Erythroblast (primary cell): ENCODE measurements at regions not wholly inside any gene's neighbourhood (a gene's known extent, or its start where the extent isn't known, plus 50 kb on each side); places are given as distances from the start of the nearest gene placed in this dataset.

Source experiments
- DNase-seq, 2 experiments: peaks; one replicate each; lab custom pipeline; 2025; lab: John Stamatoyannopoulos, UW
- GATA1 ChIP-seq: IDR thresholded peaks from 2 replicates; pipeline ENCODE4 v1.6.1; 2011; ENCODE audit warnings: low read depth, mild to moderate bottlenecking, control low read depth, low read length, moderate library complexity
- POLR2A ChIP-seq: IDR thresholded peaks from 2 replicates; pipeline ENCODE4 v1.6.1; 2011; ENCODE audit warnings: mild to moderate bottlenecking, low read length

- TF ChIP-seq GATA1 (no peak), POLR2A (no peak)
- DNase-seq, result no peak
Observed at GRCh38 chr17:5675625-5676421, 91.5 kb upstream of the NLRP1 start.

DNA sequence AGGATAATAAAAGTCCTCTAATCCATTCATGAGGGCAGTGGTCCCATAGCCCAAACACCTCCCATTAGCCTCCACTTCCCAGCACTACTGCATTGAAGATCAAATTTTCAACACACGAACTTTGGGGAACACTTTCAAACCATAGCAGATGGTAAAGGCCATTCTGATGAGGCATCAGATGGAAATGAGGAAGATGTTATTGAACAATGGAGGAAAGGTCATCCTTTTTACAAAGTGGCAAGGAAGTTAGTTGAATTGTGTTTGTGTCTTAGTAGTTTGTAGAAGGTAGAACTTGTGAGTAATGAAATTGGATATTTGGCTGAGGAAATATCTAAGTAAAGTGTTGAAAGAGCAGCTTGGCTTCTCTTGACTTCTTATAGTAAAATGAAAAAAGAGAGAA lies 93.3 kb upstream of the NLRP1 start:
- TF ChIP-seq POLR2A (no peak), GATA1 (no peak)
- DNase-seq, result no peak

- TF ChIP-seq POLR2A (no peak), GATA1 (no peak)
- no peak for DNase-seq
Observed at GRCh38 chr17:5678171-5678570, 93.9 kb upstream of the NLRP1 start.

- TF ChIP-seq GATA1 (no peak), POLR2A (no peak)
- no peak for DNase-seq
Observed at GRCh38 chr17:5680766-5681165, 96.5 kb upstream of the NLRP1 start.

DNA sequence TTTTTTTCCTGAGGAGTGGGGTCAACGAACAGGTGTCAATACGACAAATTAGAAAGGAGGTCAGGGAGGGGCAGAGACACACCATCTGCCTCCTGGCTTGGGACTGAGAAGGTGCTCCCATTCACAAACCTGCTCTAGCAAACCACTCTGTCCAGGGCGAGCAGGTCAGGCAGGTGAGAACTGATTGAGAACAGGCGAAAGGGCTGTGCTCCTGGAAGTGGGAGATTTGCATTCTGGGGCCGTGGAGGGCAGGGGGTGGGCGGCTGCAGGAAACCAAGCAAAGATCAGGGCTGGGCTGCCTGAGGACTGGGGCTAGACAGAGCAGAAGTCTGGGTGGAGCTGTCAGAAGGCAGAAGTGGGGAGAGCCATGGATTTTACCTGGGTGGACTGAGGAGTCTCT lies 98.9 kb upstream of the NLRP1 start:
- no peak for TF ChIP-seq GATA1
- no peak for TF ChIP-seq POLR2A
- DNase-seq, result no peak

DNA sequence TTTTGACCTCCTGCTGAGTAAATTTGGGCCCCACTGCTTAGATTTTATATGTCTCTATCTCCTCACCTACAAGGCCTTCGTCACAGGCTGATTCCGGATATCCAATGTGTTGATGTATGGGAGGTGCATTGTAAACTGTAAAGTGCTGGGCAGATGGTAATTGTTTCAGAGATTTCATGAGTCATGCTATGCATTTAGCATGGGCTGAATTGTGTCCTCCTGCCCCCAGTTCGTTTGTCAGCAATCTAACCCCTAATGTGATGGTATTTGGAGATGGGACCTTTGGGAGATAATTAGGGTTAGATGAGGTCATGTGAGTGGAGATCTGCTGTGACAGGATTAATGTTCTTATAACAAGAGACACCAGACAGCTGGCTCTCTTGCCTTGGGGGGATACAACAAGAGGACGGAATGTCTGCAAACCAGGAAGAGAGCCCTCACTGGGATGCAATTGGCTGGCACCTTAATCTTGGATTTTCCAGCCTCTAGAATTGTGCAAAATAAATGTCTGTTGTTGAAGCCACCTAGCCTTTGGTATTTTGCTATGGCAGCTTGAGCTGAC lies 101.8 kb upstream of the NLRP1 start:
- no peak for DNase-seq
- TF ChIP-seq POLR2A (no peak), GATA1 (no peak)

DNA sequence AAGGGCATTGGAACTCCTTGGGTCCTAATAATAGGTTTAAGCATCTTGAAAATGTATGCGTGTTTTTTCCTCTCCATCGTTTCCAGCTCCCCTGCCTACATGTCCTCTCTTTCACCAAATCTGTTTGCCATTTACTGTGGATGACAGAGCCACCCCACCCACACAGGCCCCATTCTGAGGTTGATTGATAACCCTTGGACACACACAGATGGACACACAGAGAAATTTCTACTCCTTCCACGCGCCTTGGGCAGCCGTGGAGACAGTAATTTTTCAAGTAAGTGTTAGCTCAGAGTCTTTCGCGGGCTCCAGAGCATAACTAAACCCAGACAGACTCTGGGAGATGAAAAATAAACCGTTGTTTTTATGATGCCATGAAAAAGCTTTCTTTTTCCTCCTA lies 103.3 kb upstream of the NLRP1 start:
- DNase-seq, result no peak
- no peak for TF ChIP-seq POLR2A
- TF ChIP-seq GATA1, result no peak

DNA sequence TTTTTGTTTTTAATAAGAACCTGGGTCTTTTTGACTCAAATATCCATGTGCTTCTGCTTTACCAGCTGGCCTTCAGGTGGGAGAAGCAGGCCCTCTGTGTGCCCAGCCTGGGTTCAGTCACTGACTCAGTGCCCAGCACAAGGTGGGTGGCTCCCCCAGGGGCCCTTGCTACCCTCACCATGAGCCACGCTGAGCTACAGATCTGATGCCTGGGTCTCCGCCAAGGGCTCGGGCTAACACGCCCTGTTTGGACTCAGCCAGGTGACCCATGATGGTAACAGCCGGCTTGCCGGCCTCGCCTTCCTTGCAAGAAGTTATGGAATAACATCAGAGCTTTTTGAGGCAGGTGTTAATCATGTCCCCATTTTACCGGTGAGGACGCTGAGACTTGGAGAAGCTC lies 109.5 kb upstream of the NLRP1 start:
- TF ChIP-seq GATA1, result no peak
- TF ChIP-seq POLR2A, result no peak
- no peak for DNase-seq

DNA sequence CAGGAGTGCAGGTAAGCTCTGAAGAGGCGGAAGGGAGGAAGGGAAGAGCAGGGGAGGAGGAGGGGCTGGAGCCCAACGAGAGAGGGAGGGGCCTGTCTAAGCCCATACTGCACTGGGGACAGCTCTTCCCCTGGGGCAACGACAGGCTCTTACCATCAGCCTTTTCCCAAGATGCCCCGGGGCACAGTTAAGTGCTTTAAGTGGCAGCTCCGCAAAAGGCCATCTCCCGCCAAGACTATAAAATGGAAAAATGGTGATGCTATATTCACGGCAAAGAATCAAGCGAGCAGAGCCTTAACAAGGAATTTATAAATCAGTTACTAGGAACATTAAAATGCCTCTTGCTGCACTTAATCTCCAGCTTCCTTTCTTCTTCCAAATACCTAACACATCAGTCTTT lies 110.2 kb upstream of the NLRP1 start:
- DNase-seq, result no peak
- TF ChIP-seq POLR2A, result no peak
- TF ChIP-seq GATA1, result no peak

- TF ChIP-seq POLR2A (no peak), GATA1 (no peak)
- no peak for DNase-seq
Observed at GRCh38 chr17:5695480-5695879, 111.2 kb upstream of the NLRP1 start.

- TF ChIP-seq POLR2A, result no peak
Observed at GRCh38 chr17:5698959-5699358, 114.7 kb upstream of the NLRP1 start.

DNA sequence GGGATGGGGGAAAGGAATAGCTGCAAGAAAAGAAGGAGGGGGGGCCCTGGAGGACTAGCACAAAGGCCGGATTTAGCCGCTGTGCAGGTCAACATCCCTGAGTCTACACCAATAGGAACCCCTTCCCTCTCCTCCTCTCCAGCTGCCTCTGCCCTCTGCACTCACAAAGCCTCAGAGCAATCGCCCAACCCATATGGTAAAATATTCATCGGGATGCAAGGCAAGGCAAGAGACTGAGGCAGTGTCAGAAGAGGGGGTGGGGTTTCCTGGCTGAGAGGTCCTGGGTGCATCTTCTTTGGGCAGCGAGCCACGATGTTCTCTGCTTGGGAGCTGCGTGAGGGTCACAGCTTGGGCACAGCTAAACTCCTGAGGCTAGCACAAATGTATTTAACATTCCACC lies 115.5 kb upstream of the NLRP1 start:
- TF ChIP-seq GATA1 (no peak), POLR2A (no peak)
- no peak for DNase-seq

More at GRCh38 chr17:5698959-5699358, 114.7 kb upstream of the NLRP1 start:
- no peak for DNase-seq

DNA sequence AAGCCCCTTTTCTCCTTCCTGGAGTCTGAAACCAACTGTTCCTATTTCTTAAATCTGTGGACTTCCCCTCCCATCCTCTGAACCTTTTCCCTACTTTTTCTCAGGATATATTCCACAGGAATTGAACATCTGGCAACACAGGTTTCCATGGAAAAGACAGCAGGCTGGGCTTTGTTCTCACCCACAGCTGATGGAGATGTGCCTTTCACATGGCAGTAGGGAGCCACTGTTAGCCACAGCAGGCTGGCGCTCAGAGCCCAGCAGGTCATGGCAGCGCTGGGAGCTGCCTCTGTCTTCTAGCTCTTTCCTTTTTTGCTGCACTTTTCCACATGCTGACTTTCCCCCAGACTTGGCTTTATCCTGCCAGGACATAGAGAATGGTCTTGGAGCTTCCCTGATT lies 116.4 kb upstream of the NLRP1 start:
- TF ChIP-seq POLR2A (no peak), GATA1 (no peak)
- no peak for DNase-seq

DNA sequence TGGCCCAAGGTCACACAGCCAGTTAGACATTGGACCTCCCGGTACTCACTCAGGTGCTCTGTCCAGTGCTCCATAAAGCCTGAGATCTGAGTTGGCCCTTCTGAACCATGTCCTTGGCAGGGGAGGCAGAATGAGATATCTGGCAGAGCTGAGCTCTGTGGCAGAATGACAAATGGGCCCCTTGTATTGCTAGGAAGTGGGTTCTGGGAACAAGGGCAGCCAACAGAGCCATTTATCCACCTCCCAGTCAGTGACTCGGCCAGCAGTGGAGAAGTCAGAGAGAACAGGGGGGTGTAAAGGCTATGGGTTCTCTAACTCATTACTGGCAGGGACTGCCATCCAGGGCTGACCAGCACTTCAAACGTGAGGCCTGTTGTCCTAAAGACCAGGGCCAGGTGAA lies 117.1 kb upstream of the NLRP1 start:
- TF ChIP-seq POLR2A (no peak), GATA1 (no peak)
- no peak for DNase-seq
